NT2/D1 (cell line): ENCODE measurements at regions not wholly inside any gene's neighbourhood (a gene's known extent, or its start where the extent isn't known, plus 50 kb on each side); places are given as distances from the start of the nearest gene placed in this dataset.

Source experiments
- YY1 ChIP-seq: IDR thresholded peaks from 2 replicates; pipeline ENCODE4 v1.6.1; 2011; ENCODE audit not compliant: insufficient read length, insufficient read depth
- ZNF274 ChIP-seq: IDR thresholded peaks from 2 replicates; pipeline ENCODE4 v1.6.1; 2011; ENCODE audit warnings: mild to moderate bottlenecking, low read depth, low read length

- TF ChIP-seq YY1 (no peak), ZNF274 (no peak)
Observed at GRCh38 chr18:61679836-61680235, 213.0 kb downstream of the RNF152 start.
